ENCODE measurements at regions not wholly inside any gene's neighbourhood (a gene's known extent, or its start where the extent isn't known, plus 50 kb on each side); places are given as distances from the start of the nearest gene placed in this dataset.
"Not testable (repeated sequence)": the region's sequence is repeated elsewhere in the genome, so short reads cannot be mapped to it uniquely, and the experiment has no call there.

- DNase-seq (ENCODE audit: low spot score): no peak
Measured at GRCh38 chr9:102728946-102729345, 266.2 kb upstream of the CYLC2 start.

- DNase-seq (ENCODE audit: low spot score): no peak
Measured at GRCh38 chr9:102714184-102714583, 280.9 kb upstream of the CYLC2 start.

- DNase-seq (ENCODE audit: low spot score): not testable (repeated sequence)
Measured at GRCh38 chr9:102712910-102713309, 282.2 kb upstream of the CYLC2 start.

- DNase-seq (ENCODE audit: low spot score): no peak
Measured at GRCh38 chr9:102700936-102701335, 294.2 kb upstream of the CYLC2 start.

- DNase-seq (ENCODE audit: low spot score): no peak
Measured at GRCh38 chr9:102669220-102669619, 325.9 kb upstream of the CYLC2 start.

- no peak for DNase-seq (ENCODE audit: low spot score)
Measured at GRCh38 chr9:102652471-102652870, 342.7 kb upstream of the CYLC2 start.

- DNase-seq (ENCODE audit: low spot score): no peak
Measured at GRCh38 chr9:102650896-102651295, 344.2 kb upstream of the CYLC2 start.

- no peak for DNase-seq (ENCODE audit: low spot score)
Measured at GRCh38 chr9:102642651-102643050, 352.5 kb upstream of the CYLC2 start.

- no peak for DNase-seq (ENCODE audit: low spot score)
Measured at GRCh38 chr9:102631559-102631958, 363.6 kb upstream of the CYLC2 start.

- DNase-seq (ENCODE audit: low spot score): no peak
Measured at GRCh38 chr9:102609461-102609860, 385.7 kb upstream of the CYLC2 start.

GRCh38 chr9:102603198-102604195 is 391.6 kb upstream of the CYLC2 start:
- not testable (repeated sequence) for DNase-seq (ENCODE audit: low spot score)

- no peak for DNase-seq (ENCODE audit: low spot score)
Measured at GRCh38 chr9:102594241-102594640, 400.9 kb upstream of the CYLC2 start.

- no peak for DNase-seq (ENCODE audit: low spot score)
Measured at GRCh38 chr9:102587281-102587680, 407.9 kb upstream of the CYLC2 start.

GRCh38 chr9:102569436-102569835 is 425.7 kb upstream of the CYLC2 start:
- no peak for DNase-seq (ENCODE audit: low spot score)

GRCh38 chr9:102551346-102551745 is 443.8 kb upstream of the CYLC2 start:
- no peak for DNase-seq (ENCODE audit: low spot score)

GRCh38 chr9:102550886-102551285 is 444.2 kb upstream of the CYLC2 start:
- DNase-seq (ENCODE audit: low spot score): no peak

- DNase-seq (ENCODE audit: low spot score): no peak
Measured at GRCh38 chr9:102550266-102550665, 444.9 kb upstream of the CYLC2 start.

GRCh38 chr9:102534031-102534430 is 461.1 kb upstream of the CYLC2 start:
- DNase-seq (ENCODE audit: low spot score): peak; percentile 14

GRCh38 chr9:102521097-102521755 is 473.9 kb upstream of the CYLC2 start:
- no peak for DNase-seq (ENCODE audit: low spot score)

- no peak for DNase-seq (ENCODE audit: low spot score)
Measured at GRCh38 chr9:102519423-102519822, 475.7 kb upstream of the CYLC2 start.

- no peak for DNase-seq (ENCODE audit: low spot score)
Measured at GRCh38 chr9:102518324-102518723, 476.8 kb upstream of the CYLC2 start.

GRCh38 chr9:102514541-102514940 is 480.6 kb upstream of the CYLC2 start:
- no peak for DNase-seq (ENCODE audit: low spot score)

- DNase-seq (ENCODE audit: low spot score): no peak
Measured at GRCh38 chr9:102507044-102507687, 488.0 kb upstream of the CYLC2 start.
